ENCODE measurements at regions not wholly inside any gene's neighbourhood (a gene's known extent, or its start where the extent isn't known, plus 50 kb on each side); places are given as distances from the start of the nearest gene placed in this dataset.
"Not testable (repeated sequence)": the region's sequence is repeated elsewhere in the genome, so short reads cannot be mapped to it uniquely, and the experiment has no call there.

GRCh38 chr1:147046863-147047394 is 108.8 kb downstream of the NBPF12 start:
- TF ChIP-seq CTCF (IDR thresholded peaks at IDR 0.05; ENCODE audit: low read depth, low read length); EZH2phosphoT487 (IDR thresholded peaks at IDR 0.05; ENCODE audit: low read depth): not testable (repeated sequence)
